OCI-LY3 (cell line): ENCODE measurements at regions not wholly inside any gene's neighbourhood (a gene's known extent, or its start where the extent isn't known, plus 50 kb on each side); places are given as distances from the start of the nearest gene placed in this dataset.

Experiments used
- CTCF ChIP-seq: fragments of 200-600, 300-600 bp; sonication (generic); IDR thresholded peaks from 2 replicates; pipeline ENCODE4 v1.5.1; 2014; ENCODE audit warnings: antibody characterized with exemption, low read length, low read depth
- EZH2phosphoT487 ChIP-seq: fragments of 200-600 bp; shearing (Covaris generic); IDR thresholded peaks from 2 replicates; pipeline ENCODE4 v1.6.1; 2018; ENCODE audit warnings: antibody characterized with exemption, mixed run types, low read depth

DNA sequence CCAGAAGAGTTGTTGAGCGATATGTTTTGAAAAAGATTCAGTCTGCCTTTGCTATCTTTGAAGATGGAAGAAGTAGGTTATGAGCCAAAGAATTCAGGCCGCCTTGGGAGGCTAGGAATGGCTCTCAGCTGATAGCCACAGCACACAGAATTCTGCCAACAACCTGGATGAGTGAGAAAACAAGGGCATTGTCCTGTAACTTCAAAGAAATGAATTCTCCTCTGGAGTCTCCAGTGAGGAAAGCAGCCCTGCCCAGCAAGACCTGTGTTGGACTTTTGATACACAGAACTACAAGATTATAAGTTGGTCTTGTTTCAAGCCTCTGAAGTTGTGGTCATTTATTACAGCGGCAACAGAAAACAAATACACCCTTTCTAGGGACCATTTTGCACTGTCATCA, 509.9 kb upstream of the ZNF608 start:
- TF ChIP-seq CTCF (no peak), EZH2phosphoT487 (no peak)
